Caco-2 (cell line): ENCODE measurements at regions not wholly inside any gene's neighbourhood (a gene's known extent, or its start where the extent isn't known, plus 50 kb on each side); places are given as distances from the start of the nearest gene placed in this dataset.

Experiments
- BruUV-seq: library from RNA; stranded (reverse); fragments of 400-500 nt; replicated peaks from 2 replicates; lab custom pipeline; 2021; lab: Mats Ljungman, UMichigan
- CTCF ChIA-PET: fragments of 300-600 bp; sonication (Branson Sonifier 250); formaldehyde crosslinking; loops from one replicate; lab custom pipeline; 2022; ENCODE audit warnings: antibody characterized with exemption; lab: Charles Lee
- POLR2A ChIA-PET: fragments of 300-600 bp; sonication (Branson Sonifier 250); formaldehyde crosslinking; loops from one replicate; lab custom pipeline; 2022; ENCODE audit warnings: antibody characterized with exemption; lab: Charles Lee
- DNase-seq, 2 experiments: peaks; one replicate each; pipeline versions ENCODE4 v3.0.0 to v3.0.0-alpha.2; 2020 to 2022
- H3K27me3 ChIP-seq: replicated peaks from 2 replicates; pipeline ENCODE4 v1.6.0; 2011; ENCODE audit warnings: low read length; ENCODE audit not compliant: control insufficient read depth, insufficient read depth
- H3K36me3 ChIP-seq: 2 replicates; pipeline ENCODE4 v1.5.1; 2011; ENCODE audit warnings: low read length; ENCODE audit not compliant: control insufficient read depth, insufficient read depth
- H3K4me1 ChIP-seq: fragments of 250-450 bp; sonication (Bioruptor Pico); 2 replicates; pipeline ENCODE4 v1.5.1; 2020; ENCODE audit warnings: mild to moderate bottlenecking
- H3K4me3 ChIP-seq: 2 replicates; pipeline ENCODE4 v1.5.1; 2011; ENCODE audit warnings: low read depth, mild to moderate bottlenecking, control low read depth, low read length
- H3K9me3 ChIP-seq: fragments of 250-450 bp; sonication (Bioruptor Pico); 2 replicates; pipeline ENCODE4 v1.5.1; 2020; ENCODE audit warnings: mild to moderate bottlenecking, moderate library complexity
- H3K27ac Mint-ChIP-seq: one replicate; pipeline ENCODE4 v1.8.0; 2022; ENCODE audit warnings: mixed read lengths; ENCODE audit not compliant: unreplicated experiment
- H3K27me3 Mint-ChIP-seq: one replicate; pipeline ENCODE4 v1.8.0; 2022; ENCODE audit warnings: mixed read lengths; ENCODE audit not compliant: insufficient read depth, unreplicated experiment
- H3K36me3 Mint-ChIP-seq: one replicate; pipeline ENCODE4 v1.8.0; 2022; ENCODE audit warnings: mild to moderate bottlenecking, mixed read lengths; ENCODE audit not compliant: insufficient read depth, unreplicated experiment
- H3K4me1 Mint-ChIP-seq: one replicate; pipeline ENCODE4 v1.8.0; 2022; ENCODE audit warnings: low read depth, mixed read lengths; ENCODE audit not compliant: unreplicated experiment
- H3K4me3 Mint-ChIP-seq: one replicate; pipeline ENCODE4 v1.8.0; 2022; ENCODE audit warnings: mild to moderate bottlenecking, moderate library complexity, mixed read lengths; ENCODE audit not compliant: unreplicated experiment
- H3K9me3 Mint-ChIP-seq: one replicate; pipeline ENCODE4 v1.8.0; 2022; ENCODE audit warnings: mixed read lengths; ENCODE audit not compliant: unreplicated experiment
- intact Hi-C: fragments of 100-400 bp; cut with micrococcal nuclease; formaldehyde crosslinking; loops from one replicate; pipeline ENCODE4 v1.10.0; 2022; ENCODE audit not compliant: unreplicated experiment
- TF ChIP-seq, protein P1 (sequence below), 2 experiments: fragments of 200-600 bp in 1 of 2; IDR thresholded peaks; 1 replicate in 1 of 2; 2 replicates in 1 of 2; pipeline versions ENCODE4 v1.5.1 to v1.8.0; 2011 to 2022; ENCODE audit warnings: antibody characterized with exemption in 1 of 2, control low read depth in 1 of 2, inconsistent platforms in 1 of 2, low read depth in 1 of 2, low read length in 1 of 2, mild to moderate bottlenecking in 1 of 2, moderate library complexity in 1 of 2; ENCODE audit not compliant: insufficient read depth in 1 of 2, severe bottlenecking in 1 of 2, unreplicated experiment in 1 of 2

DNA sequence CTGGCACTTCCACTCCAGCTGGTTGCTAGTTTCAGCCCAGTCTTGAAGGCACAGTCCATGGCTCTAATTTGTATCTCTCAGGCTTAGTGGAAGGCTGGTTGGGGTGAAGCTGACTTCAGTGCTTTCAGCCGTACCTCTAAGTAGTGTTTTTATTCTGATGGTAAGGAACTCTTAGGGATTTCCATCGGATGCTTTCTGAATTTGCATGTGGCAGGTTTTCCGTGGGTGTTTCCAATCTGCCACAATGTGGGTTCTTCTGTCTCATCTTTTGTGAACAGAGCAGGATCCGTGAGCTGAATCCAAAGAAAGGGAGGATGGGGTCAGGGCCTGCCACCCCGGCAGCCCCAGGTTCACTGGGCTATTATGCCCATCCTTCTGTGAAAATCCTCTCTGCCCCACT is 607.9 kb upstream of the MKI67 start:
- CTCF ChIA-PET = no interaction called here
- no peaks in the 10 kb centered on the region for H3K4me1 Mint-ChIP-seq

DNA sequence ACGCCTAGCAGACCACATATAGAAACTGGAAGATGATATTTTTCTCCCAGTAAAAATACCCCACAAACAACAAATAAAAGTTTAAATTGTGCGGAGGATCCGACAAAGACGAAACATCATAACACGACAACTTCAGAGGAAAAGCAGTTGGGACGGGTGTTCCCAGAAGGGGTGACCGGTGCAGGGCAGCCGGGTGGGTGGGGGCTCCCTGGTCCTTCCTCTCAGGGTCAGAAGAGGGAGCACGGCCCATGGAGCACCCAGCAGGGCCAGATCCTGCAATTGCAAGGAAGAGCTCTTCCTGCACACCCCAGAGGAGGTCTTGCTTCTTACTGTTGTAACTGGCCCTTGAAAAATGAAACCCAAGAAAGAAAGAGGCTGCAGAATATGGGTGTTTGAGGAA is 608.5 kb upstream of the MKI67 start:
- Histone ChIP-seq H3K4me3 (no peak overlapping the region), H3K4me1 (no peaks in the 10 kb centered on the region), H3K36me3 (no peaks in the 10 kb centered on the region), H3K27me3 (peaks cover 1% of the 10 kb centered on the region), H3K9me3 (no peaks in the 10 kb centered on the region)
- POLR2A ChIA-PET = no interaction called here
- Mint-ChIP-seq H3K36me3 (no peaks in the 10 kb centered on the region), H3K9me3 (no peaks in the 10 kb centered on the region), H3K27ac (no peak overlapping the region), H3K4me3 (no peak overlapping the region), H3K4me1 (no peaks in the 10 kb centered on the region), H3K27me3 (peaks cover 20% of the 10 kb centered on the region)
- intact Hi-C loops = no loop called here
- DNase-seq = no peak
- BruUV-seq = no TSS peak
- CTCF ChIA-PET = no interaction called here
- TF ChIP-seq, protein P1, sequence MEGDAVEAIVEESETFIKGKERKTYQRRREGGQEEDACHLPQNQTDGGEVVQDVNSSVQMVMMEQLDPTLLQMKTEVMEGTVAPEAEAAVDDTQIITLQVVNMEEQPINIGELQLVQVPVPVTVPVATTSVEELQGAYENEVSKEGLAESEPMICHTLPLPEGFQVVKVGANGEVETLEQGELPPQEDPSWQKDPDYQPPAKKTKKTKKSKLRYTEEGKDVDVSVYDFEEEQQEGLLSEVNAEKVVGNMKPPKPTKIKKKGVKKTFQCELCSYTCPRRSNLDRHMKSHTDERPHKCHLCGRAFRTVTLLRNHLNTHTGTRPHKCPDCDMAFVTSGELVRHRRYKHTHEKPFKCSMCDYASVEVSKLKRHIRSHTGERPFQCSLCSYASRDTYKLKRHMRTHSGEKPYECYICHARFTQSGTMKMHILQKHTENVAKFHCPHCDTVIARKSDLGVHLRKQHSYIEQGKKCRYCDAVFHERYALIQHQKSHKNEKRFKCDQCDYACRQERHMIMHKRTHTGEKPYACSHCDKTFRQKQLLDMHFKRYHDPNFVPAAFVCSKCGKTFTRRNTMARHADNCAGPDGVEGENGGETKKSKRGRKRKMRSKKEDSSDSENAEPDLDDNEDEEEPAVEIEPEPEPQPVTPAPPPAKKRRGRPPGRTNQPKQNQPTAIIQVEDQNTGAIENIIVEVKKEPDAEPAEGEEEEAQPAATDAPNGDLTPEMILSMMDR (IDR thresholded peaks at IDR 0.05; ENCODE audit: insufficient read depth in 1 of 2, low read depth in 1 of 2, low read length in 1 of 2, severe bottlenecking in 1 of 2, unreplicated experiment in 1 of 2) = no peak

More for the DNA sequence above, 607.9 kb upstream of the MKI67 start:
- DNase-seq = no peak
- intact Hi-C loops = no loop called here
- Histone ChIP-seq H3K36me3 (no peaks in the 10 kb centered on the region), H3K4me1 (no peaks in the 10 kb centered on the region), H3K9me3 (no peaks in the 10 kb centered on the region), H3K27me3 (peaks cover 1% of the 10 kb centered on the region), H3K4me3 (no peak overlapping the region)
- POLR2A ChIA-PET = no interaction called here
- H3K36me3 Mint-ChIP-seq = no peaks in the 10 kb centered on the region
- H3K27ac Mint-ChIP-seq = no peak overlapping the region
- TF ChIP-seq, protein P1 (IDR thresholded peaks at IDR 0.05; ENCODE audit: insufficient read depth in 1 of 2, low read depth in 1 of 2, low read length in 1 of 2, severe bottlenecking in 1 of 2, unreplicated experiment in 1 of 2) = no peak
- H3K9me3 Mint-ChIP-seq = no peaks in the 10 kb centered on the region
- peaks cover 20% of the 10 kb centered on the region for H3K27me3 Mint-ChIP-seq
- BruUV-seq = no TSS peak
- H3K4me3 Mint-ChIP-seq = no peak overlapping the region

DNA sequence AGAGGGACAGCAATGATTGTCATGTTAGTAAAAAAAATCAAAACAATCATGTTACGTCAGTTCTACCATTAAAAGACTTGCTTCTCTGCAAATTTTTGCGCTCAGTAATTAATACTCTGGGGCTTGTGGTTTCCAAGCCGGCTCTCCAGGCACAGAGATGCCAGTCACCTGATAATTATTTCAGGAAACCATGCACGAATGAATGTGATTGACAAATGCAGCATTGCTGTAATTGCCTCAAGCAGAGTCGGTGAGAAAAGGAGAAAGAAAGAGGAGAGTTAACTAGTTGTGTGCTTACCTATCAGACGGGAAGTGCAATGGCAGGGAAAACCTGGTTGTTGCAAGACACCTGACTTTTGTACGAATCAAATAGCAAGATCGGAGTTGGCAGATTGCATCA is 609.8 kb upstream of the MKI67 start:
- CTCF ChIA-PET = no interaction called here
- no peaks in the 10 kb centered on the region for H3K4me1 Mint-ChIP-seq
- H3K4me1 ChIP-seq = no peaks in the 10 kb centered on the region
- BruUV-seq = no TSS peak
- no peaks in the 10 kb centered on the region for H3K9me3 Mint-ChIP-seq
- H3K27me3 Mint-ChIP-seq = peaks cover 24% of the 10 kb centered on the region
- H3K9me3 ChIP-seq = no peaks in the 10 kb centered on the region
- POLR2A ChIA-PET = no interaction called here
- no peak overlapping the region for H3K4me3 Mint-ChIP-seq
- peaks cover 1% of the 10 kb centered on the region for H3K27me3 ChIP-seq
- H3K36me3 ChIP-seq = no peaks in the 10 kb centered on the region
- TF ChIP-seq, protein P1 (IDR thresholded peaks at IDR 0.05; ENCODE audit: insufficient read depth in 1 of 2, low read depth in 1 of 2, low read length in 1 of 2, severe bottlenecking in 1 of 2, unreplicated experiment in 1 of 2) = no peak
- intact Hi-C loops = no loop called here
- no peak overlapping the region for H3K4me3 ChIP-seq
- H3K27ac Mint-ChIP-seq = no peak overlapping the region
- H3K36me3 Mint-ChIP-seq = no peaks in the 10 kb centered on the region
- no peak for DNase-seq
